ENCODE measurements at regions not wholly inside any gene's neighbourhood (a gene's known extent, or its start where the extent isn't known, plus 50 kb on each side); places are given as distances from the start of the nearest gene placed in this dataset.

- TF ChIP-seq ZNF462 (CRISPR knock-in tag; IDR thresholded peaks at IDR 0.05) (no peak), NANOG (IDR thresholded peaks at IDR 0.05; ENCODE audit: borderline replicate concordance) (no peak), ZNF114 (CRISPR knock-in tag; IDR thresholded peaks at IDR 0.05) (no peak)
Observed at GRCh38 chr13:105956921-105957320, 578.5 kb downstream of the EFNB2 start (continued).

- TF ChIP-seq, protein P1, sequence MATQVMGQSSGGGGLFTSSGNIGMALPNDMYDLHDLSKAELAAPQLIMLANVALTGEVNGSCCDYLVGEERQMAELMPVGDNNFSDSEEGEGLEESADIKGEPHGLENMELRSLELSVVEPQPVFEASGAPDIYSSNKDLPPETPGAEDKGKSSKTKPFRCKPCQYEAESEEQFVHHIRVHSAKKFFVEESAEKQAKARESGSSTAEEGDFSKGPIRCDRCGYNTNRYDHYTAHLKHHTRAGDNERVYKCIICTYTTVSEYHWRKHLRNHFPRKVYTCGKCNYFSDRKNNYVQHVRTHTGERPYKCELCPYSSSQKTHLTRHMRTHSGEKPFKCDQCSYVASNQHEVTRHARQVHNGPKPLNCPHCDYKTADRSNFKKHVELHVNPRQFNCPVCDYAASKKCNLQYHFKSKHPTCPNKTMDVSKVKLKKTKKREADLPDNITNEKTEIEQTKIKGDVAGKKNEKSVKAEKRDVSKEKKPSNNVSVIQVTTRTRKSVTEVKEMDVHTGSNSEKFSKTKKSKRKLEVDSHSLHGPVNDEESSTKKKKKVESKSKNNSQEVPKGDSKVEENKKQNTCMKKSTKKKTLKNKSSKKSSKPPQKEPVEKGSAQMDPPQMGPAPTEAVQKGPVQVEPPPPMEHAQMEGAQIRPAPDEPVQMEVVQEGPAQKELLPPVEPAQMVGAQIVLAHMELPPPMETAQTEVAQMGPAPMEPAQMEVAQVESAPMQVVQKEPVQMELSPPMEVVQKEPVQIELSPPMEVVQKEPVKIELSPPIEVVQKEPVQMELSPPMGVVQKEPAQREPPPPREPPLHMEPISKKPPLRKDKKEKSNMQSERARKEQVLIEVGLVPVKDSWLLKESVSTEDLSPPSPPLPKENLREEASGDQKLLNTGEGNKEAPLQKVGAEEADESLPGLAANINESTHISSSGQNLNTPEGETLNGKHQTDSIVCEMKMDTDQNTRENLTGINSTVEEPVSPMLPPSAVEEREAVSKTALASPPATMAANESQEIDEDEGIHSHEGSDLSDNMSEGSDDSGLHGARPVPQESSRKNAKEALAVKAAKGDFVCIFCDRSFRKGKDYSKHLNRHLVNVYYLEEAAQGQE (IDR thresholded peaks at IDR 0.05; ENCODE audit: unreplicated experiment) = no peak
- TF ChIP-seq, protein P2, sequence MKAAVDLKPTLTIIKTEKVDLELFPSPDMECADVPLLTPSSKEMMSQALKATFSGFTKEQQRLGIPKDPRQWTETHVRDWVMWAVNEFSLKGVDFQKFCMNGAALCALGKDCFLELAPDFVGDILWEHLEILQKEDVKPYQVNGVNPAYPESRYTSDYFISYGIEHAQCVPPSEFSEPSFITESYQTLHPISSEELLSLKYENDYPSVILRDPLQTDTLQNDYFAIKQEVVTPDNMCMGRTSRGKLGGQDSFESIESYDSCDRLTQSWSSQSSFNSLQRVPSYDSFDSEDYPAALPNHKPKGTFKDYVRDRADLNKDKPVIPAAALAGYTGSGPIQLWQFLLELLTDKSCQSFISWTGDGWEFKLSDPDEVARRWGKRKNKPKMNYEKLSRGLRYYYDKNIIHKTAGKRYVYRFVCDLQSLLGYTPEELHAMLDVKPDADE (IDR thresholded peaks at IDR 0.05) = no peak
- TF ChIP-seq EZH2phosphoT487 (IDR thresholded peaks at IDR 0.05; ENCODE audit: unreplicated experiment) = no peak
- no peak for TF ChIP-seq JUNB (IDR thresholded peaks at IDR 0.05; ENCODE audit: unreplicated experiment)
- no peak for TF ChIP-seq EZH2 (IDR thresholded peaks at IDR 0.05; ENCODE audit: low read depth, unreplicated experiment)
- no peak for TF ChIP-seq POLR2AphosphoS5 (IDR thresholded peaks at IDR 0.05; ENCODE audit: low read depth)
- TF ChIP-seq STAT1 (IDR thresholded peaks at IDR 0.05; ENCODE audit: unreplicated experiment) = no peak
- TF ChIP-seq ZNF331 (CRISPR knock-in tag; IDR thresholded peaks at IDR 0.05; ENCODE audit: low read depth) = no peak
- Histone ChIP-seq H3K4me3 (no peak overlapping the region), H3K4me1 (ENCODE audit: insufficient read depth) (peaks cover 3% of the 10 kb centered on the region; the same call in 1 of the 2 replicates), H3K36me3 (ENCODE audit: insufficient read depth) (no peaks in the 10 kb centered on the region), H3K79me2 (replicated peaks; ENCODE audit: insufficient read depth) (no peaks in the 10 kb centered on the region), H3K27ac (ENCODE audit: low read depth) (no peak overlapping the region), H3K9me2 (ENCODE audit: insufficient read depth) (no peaks in the 10 kb centered on the region), H4K20me1 (replicated peaks; ENCODE audit: insufficient read depth) (no peaks in the 10 kb centered on the region), H2AFZ (no peak overlapping the region), H3K27me3 (ENCODE audit: insufficient read depth) (no peaks in the 10 kb centered on the region), H3K4me2 (no peak overlapping the region), H3F3A (replicated peaks; ENCODE audit: low read depth) (no peaks in the 10 kb centered on the region)
- Mint-ChIP-seq H3K4me3 (no peak overlapping the region), H3K36me3 (ENCODE audit: low read depth) (no peaks in the 10 kb centered on the region), H3K27ac (no peak overlapping the region), H3K9me3 (no peaks in the 10 kb centered on the region), H3K27me3 (ENCODE audit: insufficient read depth, low read depth, poor library complexity) (no peaks in the 10 kb centered on the region), H3K4me1 (peaks cover 2% of the 10 kb centered on the region)
- no peak for DNase-seq (ENCODE audit: low spot score)
- ATAC-seq = no peak
Observed at GRCh38 chr13:105952973-105953290, 582.5 kb downstream of the EFNB2 start.

Measured in GM23338 (cell line).